H9 (cell line): ENCODE measurements at regions not wholly inside any gene's neighbourhood (a gene's known extent, or its start where the extent isn't known, plus 50 kb on each side); places are given as distances from the start of the nearest gene placed in this dataset.

Experiments used
- DNase-seq: peaks from one replicate; pipeline ENCODE4 v3.0.0-alpha.2; 2017
- H2AFZ ChIP-seq: one replicate; pipeline ENCODE4 v1.6.1; 2013; ENCODE audit warnings: mild to moderate bottlenecking, low read length, control low read depth, moderate library complexity
- H2AK5ac ChIP-seq: 2 replicates; pipeline ENCODE4 v1.6.1; 2013; ENCODE audit warnings: low read length, control low read depth, mixed read lengths; ENCODE audit not compliant: insufficient read length
- H2BK120ac ChIP-seq: one replicate; pipeline ENCODE4 v1.6.1; 2013; ENCODE audit warnings: low read depth, mild to moderate bottlenecking, low read length, control low read depth, inconsistent platforms; ENCODE audit not compliant: poor library complexity, severe bottlenecking
- H2BK12ac ChIP-seq: 2 replicates; pipeline ENCODE4 v1.6.1; 2013; ENCODE audit warnings: low read length, control low read depth, mixed read lengths, low read depth; ENCODE audit not compliant: insufficient read length
- H2BK15ac ChIP-seq: 2 replicates; pipeline ENCODE4 v1.6.1; 2013; ENCODE audit warnings: low read depth, low read length, control low read depth
- H2BK20ac ChIP-seq: one replicate; pipeline ENCODE4 v1.6.1; 2013; ENCODE audit warnings: low read depth, mild to moderate bottlenecking, low read length, control low read depth, inconsistent platforms; ENCODE audit not compliant: poor library complexity, severe bottlenecking
- H2BK5ac ChIP-seq: 2 replicates; pipeline ENCODE4 v1.6.1; 2013; ENCODE audit warnings: low read length, control low read depth, mixed read lengths; ENCODE audit not compliant: insufficient read length
- H3K14ac ChIP-seq: 2 replicates; pipeline ENCODE4 v1.6.1; 2013; ENCODE audit warnings: low read length, control low read depth; ENCODE audit not compliant: insufficient read depth
- H3K18ac ChIP-seq: 2 replicates; pipeline ENCODE4 v1.6.1; 2013; ENCODE audit warnings: low read depth, mild to moderate bottlenecking, mixed read lengths, low read length, control low read depth; ENCODE audit not compliant: insufficient read length
- H3K23ac ChIP-seq: 2 replicates; pipeline ENCODE4 v1.6.1; 2013; ENCODE audit warnings: low read length, control low read depth, mixed read lengths, low read depth; ENCODE audit not compliant: insufficient read length
- H3K23me2 ChIP-seq: 2 replicates; pipeline ENCODE4 v1.6.1; 2013; ENCODE audit warnings: low read depth, mild to moderate bottlenecking, mixed read lengths, low read length, control low read depth; ENCODE audit not compliant: insufficient read length, poor library complexity, severe bottlenecking
- H3K27ac ChIP-seq: 2 replicates; pipeline ENCODE4 v1.5.1; 2013; ENCODE audit warnings: low read length, control low read depth, mixed read lengths, low read depth; ENCODE audit not compliant: insufficient read length
- H3K27me3 ChIP-seq: 2 replicates; pipeline ENCODE4 v1.6.1; 2013; ENCODE audit warnings: low read length, control low read depth, inconsistent platforms; ENCODE audit not compliant: insufficient read depth
- H3K4ac ChIP-seq: 2 replicates; pipeline ENCODE4 v1.6.1; 2013; ENCODE audit warnings: low read depth, mild to moderate bottlenecking, control low read depth, inconsistent platforms, low read length, moderate library complexity
- H3K4me1 ChIP-seq: 2 replicates; pipeline ENCODE4 v1.6.1; 2013; ENCODE audit warnings: low read length, control low read depth, inconsistent platforms; ENCODE audit not compliant: insufficient read depth
- H3K4me2 ChIP-seq: 2 replicates; pipeline ENCODE4 v1.6.1; 2013; ENCODE audit warnings: low read length, control low read depth, mixed read lengths; ENCODE audit not compliant: insufficient read length, insufficient read depth
- H3K56ac ChIP-seq: 2 replicates; pipeline ENCODE4 v1.6.1; 2013; ENCODE audit warnings: low read depth, mild to moderate bottlenecking, mixed read lengths, low read length, control low read depth; ENCODE audit not compliant: insufficient read length
- H3K79me1 ChIP-seq: 2 replicates; pipeline ENCODE4 v1.6.1; 2013; ENCODE audit warnings: low read depth, mild to moderate bottlenecking, moderate library complexity, low read length, control low read depth, inconsistent platforms; ENCODE audit not compliant: insufficient read depth, poor library complexity, severe bottlenecking
- H3K79me2 ChIP-seq: 2 replicates; pipeline ENCODE4 v1.6.1; 2013; ENCODE audit warnings: low read length, control low read depth, inconsistent platforms; ENCODE audit not compliant: insufficient read depth
- H3K9ac ChIP-seq: 2 replicates; pipeline ENCODE4 v1.6.1; 2013; ENCODE audit warnings: low read length, control low read depth, mixed read lengths; ENCODE audit not compliant: insufficient read length; ENCODE audit errors: extremely low read depth
- H3K9me3 ChIP-seq: one replicate; pipeline ENCODE4 v1.6.1; 2013; ENCODE audit warnings: low read depth, low read length, inconsistent platforms; ENCODE audit not compliant: control insufficient read depth
- H3T11ph ChIP-seq: one replicate; pipeline ENCODE4 v1.6.1; 2013; ENCODE audit warnings: mild to moderate bottlenecking, low read length, control low read depth, inconsistent platforms
- H4K20me1 ChIP-seq: one replicate; pipeline ENCODE4 v1.6.1; 2013; ENCODE audit not compliant: control insufficient read depth, insufficient read length, insufficient read depth
- H4K5ac ChIP-seq: 2 replicates; pipeline ENCODE4 v1.6.1; 2013; ENCODE audit warnings: low read depth, mild to moderate bottlenecking, mixed read lengths, low read length, control low read depth; ENCODE audit not compliant: insufficient read length
- H4K8ac ChIP-seq: replicated peaks from 2 replicates; pipeline ENCODE4 v1.6.1; 2013; ENCODE audit warnings: low read length, control low read depth, mixed read lengths, low read depth; ENCODE audit not compliant: insufficient read length
- H4K91ac ChIP-seq: 2 replicates; pipeline ENCODE4 v1.6.1; 2013; ENCODE audit warnings: low read depth, mild to moderate bottlenecking, moderate library complexity, mixed read lengths, low read length, control low read depth; ENCODE audit not compliant: insufficient read length
- H3K27ac Mint-ChIP-seq, 3 experiments: 2 replicates in 2 of 3; 3 replicates in 1 of 3; pipeline ENCODE4 v1.8.0; 2020 to 2021; ENCODE audit warnings: mixed read lengths in 3 of 3, mild to moderate bottlenecking in 1 of 3, moderate library complexity in 1 of 3
- H3K27me3 Mint-ChIP-seq: 2 replicates; pipeline ENCODE4 v1.8.0; 2021; ENCODE audit warnings: low read depth, mild to moderate bottlenecking, moderate library complexity, mixed read lengths
- H3K36me3 Mint-ChIP-seq, 3 experiments: 2 replicates in 2 of 3; 3 replicates in 1 of 3; pipeline ENCODE4 v1.8.0; 2020 to 2021; ENCODE audit warnings: low read depth in 3 of 3, mixed read lengths in 3 of 3; ENCODE audit not compliant: insufficient read depth in 1 of 3
- H3K4me1 Mint-ChIP-seq, 2 experiments: 2 replicates each; pipeline ENCODE4 v1.8.0; 2020; ENCODE audit warnings: mixed read lengths in 2 of 2
- H3K4me3 Mint-ChIP-seq, 2 experiments: 2 replicates in 1 of 2; 3 replicates in 1 of 2; pipeline ENCODE4 v1.8.0; 2020 to 2021; ENCODE audit warnings: mild to moderate bottlenecking in 2 of 2, mixed read lengths in 2 of 2, moderate library complexity in 1 of 2
- H3K9me3 Mint-ChIP-seq, 2 experiments: 2 replicates in 1 of 2; 3 replicates in 1 of 2; pipeline ENCODE4 v1.8.0; 2020; ENCODE audit warnings: mild to moderate bottlenecking in 2 of 2, mixed read lengths in 2 of 2, moderate library complexity in 1 of 2
- TF ChIP-seq, protein P1 (sequence below): fragments of 200-600 bp; sonication (generic); conservative IDR thresholded peaks from 3 replicates; pipeline ENCODE4 v1.8.0; 2021; ENCODE audit warnings: antibody characterized with exemption, mild to moderate bottlenecking

DNA sequence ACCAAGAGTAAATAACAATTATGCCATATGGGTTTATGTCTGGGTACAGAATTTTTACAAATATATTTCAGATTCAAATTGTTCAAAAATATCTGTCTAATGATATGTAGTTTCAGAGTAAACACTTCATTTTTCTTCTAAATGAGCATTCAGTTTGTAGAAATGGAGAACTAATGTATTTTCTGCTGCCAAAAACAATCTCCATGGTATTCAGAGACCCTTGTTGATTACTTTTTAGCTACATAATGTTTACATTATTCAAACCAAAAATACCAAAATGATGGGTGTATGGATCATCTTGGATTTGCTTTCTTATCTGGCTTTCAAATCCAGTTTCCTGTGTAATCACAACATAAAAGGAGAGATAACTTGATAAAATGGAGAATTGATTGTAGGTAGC lies 576.0 kb upstream of the CDH4 start:
- peaks cover 0 to 4% of the 10 kb centered on the region in 2 experiments; a peak in 2 of 5 replicates for H3K9me3 Mint-ChIP-seq
- no peak overlapping the region for H2AFZ ChIP-seq

More for the DNA sequence above, 576.0 kb upstream of the CDH4 start:
- H3K4me1 ChIP-seq, result no peaks in the 10 kb centered on the region
- no peak overlapping the region for H4K5ac ChIP-seq
- H2BK15ac ChIP-seq, result no peak overlapping the region
- Mint-ChIP-seq H3K27me3 (peaks cover 9% of the 10 kb centered on the region), H3K4me3 (no peak overlapping the region), H3K4me1 (peaks cover 3 to 5% of the 10 kb centered on the region in 2 experiments; a peak in 2 of 4 replicates), H3K36me3 (no peaks in the 10 kb centered on the region), H3K27ac (no peak overlapping the region)
- H3T11ph ChIP-seq, result no peak overlapping the region
- no peak overlapping the region for H3K4me2 ChIP-seq
- H3K79me1 ChIP-seq, result no peaks in the 10 kb centered on the region
- no peaks in the 10 kb centered on the region for H4K20me1 ChIP-seq
- H3K14ac ChIP-seq, result no peak overlapping the region
- H3K18ac ChIP-seq, result no peak overlapping the region
- H3K27me3 ChIP-seq, result no peaks in the 10 kb centered on the region
- no peak overlapping the region for H3K4ac ChIP-seq
- H2AK5ac ChIP-seq, result no peak overlapping the region
- H3K9ac ChIP-seq, result no peak overlapping the region
- H3K23me2 ChIP-seq, result no peaks in the 10 kb centered on the region
- H4K91ac ChIP-seq, result no peak overlapping the region
- H2BK20ac ChIP-seq, result no peak overlapping the region
- H3K27ac ChIP-seq, result no peak overlapping the region
- no peak overlapping the region for H3K23ac ChIP-seq
- no peak overlapping the region for H3K56ac ChIP-seq
- H2BK5ac ChIP-seq, result no peak overlapping the region
- no peak for DNase-seq
- no peak overlapping the region for H4K8ac ChIP-seq
- TF ChIP-seq, protein P1, sequence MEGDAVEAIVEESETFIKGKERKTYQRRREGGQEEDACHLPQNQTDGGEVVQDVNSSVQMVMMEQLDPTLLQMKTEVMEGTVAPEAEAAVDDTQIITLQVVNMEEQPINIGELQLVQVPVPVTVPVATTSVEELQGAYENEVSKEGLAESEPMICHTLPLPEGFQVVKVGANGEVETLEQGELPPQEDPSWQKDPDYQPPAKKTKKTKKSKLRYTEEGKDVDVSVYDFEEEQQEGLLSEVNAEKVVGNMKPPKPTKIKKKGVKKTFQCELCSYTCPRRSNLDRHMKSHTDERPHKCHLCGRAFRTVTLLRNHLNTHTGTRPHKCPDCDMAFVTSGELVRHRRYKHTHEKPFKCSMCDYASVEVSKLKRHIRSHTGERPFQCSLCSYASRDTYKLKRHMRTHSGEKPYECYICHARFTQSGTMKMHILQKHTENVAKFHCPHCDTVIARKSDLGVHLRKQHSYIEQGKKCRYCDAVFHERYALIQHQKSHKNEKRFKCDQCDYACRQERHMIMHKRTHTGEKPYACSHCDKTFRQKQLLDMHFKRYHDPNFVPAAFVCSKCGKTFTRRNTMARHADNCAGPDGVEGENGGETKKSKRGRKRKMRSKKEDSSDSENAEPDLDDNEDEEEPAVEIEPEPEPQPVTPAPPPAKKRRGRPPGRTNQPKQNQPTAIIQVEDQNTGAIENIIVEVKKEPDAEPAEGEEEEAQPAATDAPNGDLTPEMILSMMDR, result no peak
- H3K79me2 ChIP-seq, result no peaks in the 10 kb centered on the region
- H2BK12ac ChIP-seq, result no peak overlapping the region
- no peaks in the 10 kb centered on the region for H3K9me3 ChIP-seq
- H2BK120ac ChIP-seq, result no peak overlapping the region
